B cell (primary cell): ENCODE measurements at regions not wholly inside any gene's neighbourhood (a gene's known extent, or its start where the extent isn't known, plus 50 kb on each side); places are given as distances from the start of the nearest gene placed in this dataset. TPM values are rescaled to one million over a fixed set of nuclear protein-coding genes. Genes with fewer than 3 reads are reported as not detected.

Experiments used
- ATAC-seq: fragments of 200-7000 bp; cut with Tn5 transposase; one replicate; pipeline ENCODE4 v1.10.0; 2021; ENCODE audit warnings: low read depth, mild to moderate bottlenecking, moderate number of reproducible peaks, moderate library complexity
- CTCF ChIA-PET: fragments of 350-600 bp; sonication (Branson Sonifier 250); formaldehyde crosslinking; loops from one replicate; lab custom pipeline; 2021; ENCODE audit warnings: antibody characterized with exemption, inconsistent platforms; lab: Charles Lee
- POLR2A ChIA-PET: fragments of 350-600 bp; sonication (Branson Sonifier 250); formaldehyde crosslinking; loops from one replicate; lab custom pipeline; 2021; ENCODE audit warnings: antibody characterized with exemption; lab: Charles Lee
- DNase-seq: peaks from one replicate; pipeline ENCODE4 v3.0.0; 2013
- H2AFZ ChIP-seq: 2 replicates; pipeline ENCODE4 v1.6.1; 2012; ENCODE audit warnings: mild to moderate bottlenecking, low read depth, low read length; ENCODE audit not compliant: insufficient read depth, poor library complexity, severe bottlenecking
- H3K27ac ChIP-seq, 2 donors: 1 replicate in 1 of 2; 2 replicates in 1 of 2; pipeline ENCODE4 v1.5.1; 2012 to 2013; ENCODE audit warnings: low read length in 2 of 2, mild to moderate bottlenecking in 2 of 2, moderate library complexity in 1 of 2
- H3K27me3 ChIP-seq, 4 experiments: fragments of 200-600 bp in 1 of 4; sonication (generic) in 1 of 4; replicated peaks in 1 of 4; 1 replicate in 2 of 4; 2 replicates in 2 of 4; pipeline versions ENCODE4 v1.6.1 to v1.7.0; 2013 to 2016; ENCODE audit warnings: low read length in 3 of 4, mild to moderate bottlenecking in 2 of 4, mixed read lengths in 1 of 4, moderate library complexity in 1 of 4; ENCODE audit not compliant: insufficient read depth in 4 of 4, control insufficient read depth in 3 of 4; ENCODE audit errors: control extremely low read depth in 1 of 4
- H3K36me3 ChIP-seq, 2 experiments: replicated peaks in 1 of 2; 1 replicate in 1 of 2; 2 replicates in 1 of 2; pipeline versions ENCODE4 v1.6.1 to v1.7.1; 2013; ENCODE audit warnings: low read length in 1 of 2; ENCODE audit not compliant: insufficient read depth in 2 of 2, control insufficient read depth in 1 of 2; ENCODE audit errors: control extremely low read depth in 1 of 2, extremely low read depth in 1 of 2
- H3K4me1 ChIP-seq, 2 donors: fragments of 200-600 bp in 1 of 2; sonication (generic) in 1 of 2; 1 replicate in 1 of 2; 2 replicates in 1 of 2; pipeline versions ENCODE4 v1.5.1 to v1.6.1; 2013 to 2017; ENCODE audit warnings: low read length in 2 of 2; ENCODE audit not compliant: control insufficient read depth in 2 of 2, insufficient read depth in 2 of 2
- H3K4me2 ChIP-seq: replicated peaks from 2 replicates; pipeline ENCODE3; 2012; ENCODE audit warnings: mild to moderate bottlenecking, low read depth, low read length; ENCODE audit not compliant: poor library complexity, severe bottlenecking
- H3K4me3 ChIP-seq, 5 experiments: fragments of 200-600 bp in 1 of 5; sonication (generic) in 1 of 5; 1 replicate in 3 of 5; 2 replicates in 2 of 5; pipeline versions ENCODE4 v1.5.1 to v1.7.0; 2011 to 2016; ENCODE audit warnings: low read length in 4 of 5, mild to moderate bottlenecking in 4 of 5, low read depth in 2 of 5, control low read depth in 1 of 5, moderate library complexity in 1 of 5; ENCODE audit not compliant: insufficient read depth in 1 of 5; ENCODE audit errors: control extremely low read depth in 1 of 5, extremely low read depth in 1 of 5
- H3K79me2 ChIP-seq: fragments of 200-600 bp; sonication (generic); one replicate; pipeline ENCODE4 v1.6.0; 2016; ENCODE audit warnings: low read length; ENCODE audit not compliant: control insufficient read depth, insufficient read depth
- H3K9ac ChIP-seq: fragments of 200-600 bp; sonication (generic); 2 replicates; pipeline ENCODE4 v1.6.1; 2017; ENCODE audit warnings: mild to moderate bottlenecking, low read length, moderate library complexity
- H3K9me3 ChIP-seq, 3 donors: one replicate each; pipeline versions ENCODE4 v1.6.1 to v1.7.1; 2013; ENCODE audit warnings: low read length in 2 of 3; ENCODE audit not compliant: control insufficient read depth in 2 of 3, insufficient read depth in 1 of 3; ENCODE audit errors: control extremely low read depth in 1 of 3
- H4K20me1 ChIP-seq: 2 replicates; pipeline ENCODE4 v1.6.0; 2012; ENCODE audit warnings: mild to moderate bottlenecking, low read length; ENCODE audit not compliant: insufficient read depth, control insufficient read depth, poor library complexity, severe bottlenecking
- H3K27ac Mint-ChIP-seq: one replicate; pipeline ENCODE4 v1.8.0; 2021; ENCODE audit warnings: mixed read lengths
- H3K27me3 Mint-ChIP-seq: one replicate; pipeline ENCODE4 v1.8.0; 2021; ENCODE audit warnings: mixed read lengths
- H3K4me1 Mint-ChIP-seq: one replicate; pipeline ENCODE4 v1.8.0; 2021; ENCODE audit warnings: mixed read lengths
- H3K4me3 Mint-ChIP-seq: one replicate; pipeline ENCODE4 v1.8.0; 2021; ENCODE audit warnings: mixed read lengths
- H3K9me3 Mint-ChIP-seq: one replicate; pipeline ENCODE4 v1.8.0; 2022; ENCODE audit warnings: mixed read lengths; ENCODE audit not compliant: insufficient read depth
- EZH2 ChIP-seq: IDR thresholded peaks from 2 replicates; pipeline ENCODE4 v1.6.1; 2012; ENCODE audit warnings: borderline replicate concordance, low read depth, mild to moderate bottlenecking, moderate library complexity, low read length; ENCODE audit not compliant: insufficient read depth, poor library complexity, severe bottlenecking
- WGBS: methylation state at CpG from one replicate; pipeline ENCODE4 v1.1.5; 2013; ENCODE audit warnings: missing lambda C conversion rate; ENCODE audit not compliant: insufficient coverage; 5-methylcytosine and 5-hydroxymethylcytosine counted together
- intact Hi-C: fragments of 100-400 bp; cut with micrococcal nuclease; formaldehyde crosslinking; loops from one replicate; pipeline ENCODE4 v1.10.0; 2022
- small RNA-seq: library from RNA; depleted of rRNA; stranded (forward); fragments of <200 nt; gene quantifications from one replicate; pipeline ENCODE3, GENCODE V24; 2012; ENCODE audit warnings: low replicate concordance, low read depth; ENCODE audit not compliant: insufficient read length
- TF ChIP-seq, protein P1 (sequence below): fragments of 200-600 bp; IDR thresholded peaks from one replicate; pipeline ENCODE4 v1.8.0; 2022; ENCODE audit warnings: antibody characterized with exemption, mild to moderate bottlenecking

DNA sequence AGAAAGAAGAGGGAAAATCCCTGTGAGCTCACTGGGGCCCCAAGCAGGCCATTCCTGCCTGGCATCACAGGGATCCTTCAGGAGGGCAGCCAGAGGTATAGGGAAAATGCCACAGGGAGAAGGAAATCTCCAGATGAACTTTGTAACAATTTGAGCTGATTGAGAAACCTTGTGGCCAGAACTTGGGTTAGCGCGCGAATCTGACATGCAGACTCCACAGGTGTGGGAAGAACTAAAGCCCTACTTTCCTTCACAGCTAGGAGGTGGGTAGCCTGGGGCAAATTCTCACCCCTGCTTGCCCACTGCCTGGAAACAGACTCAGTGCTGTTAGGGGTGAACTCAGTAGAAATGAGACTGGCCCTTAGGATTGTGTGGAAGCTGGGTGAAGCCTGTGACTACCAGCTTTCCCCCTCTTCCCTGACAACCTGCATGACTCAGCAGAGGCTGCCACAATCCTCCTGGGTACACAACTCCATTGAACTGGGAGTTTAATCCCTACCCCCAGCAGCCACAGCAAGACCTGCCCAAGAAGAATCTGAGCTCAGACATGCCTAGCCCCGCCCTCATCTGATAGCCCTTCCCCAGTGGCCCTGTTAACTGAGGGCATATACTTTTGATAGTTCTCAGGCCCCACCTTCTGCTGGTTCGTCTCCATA lies 57.2 kb upstream of the USP9Y start:
- H3K27me3 Mint-ChIP-seq = no peaks in the 10 kb centered on the region
- no peaks in the 10 kb centered on the region for H4K20me1 ChIP-seq
- no peak overlapping the region for H3K4me3 ChIP-seq
- DNase-seq = no peak
- no peak overlapping the region for H3K4me3 Mint-ChIP-seq
- H3K36me3 ChIP-seq = no peaks in the 10 kb centered on the region
- H3K4me2 ChIP-seq = no peak overlapping the region
- H3K27ac ChIP-seq = no peak overlapping the region
- no peak overlapping the region for H3K9ac ChIP-seq
- CTCF ChIA-PET = no interaction called here
- POLR2A ChIA-PET = no interaction called here
- no peaks in the 10 kb centered on the region for H3K4me1 Mint-ChIP-seq
- H3K4me1 ChIP-seq = no peaks in the 10 kb centered on the region
- no peaks in the 10 kb centered on the region for H3K79me2 ChIP-seq
- H3K9me3 ChIP-seq = peaks cover 0 to 3% (median 0%) of the 10 kb centered on the region in 3 donors
- intact Hi-C loops = no loop called here
- TF ChIP-seq, protein P1, sequence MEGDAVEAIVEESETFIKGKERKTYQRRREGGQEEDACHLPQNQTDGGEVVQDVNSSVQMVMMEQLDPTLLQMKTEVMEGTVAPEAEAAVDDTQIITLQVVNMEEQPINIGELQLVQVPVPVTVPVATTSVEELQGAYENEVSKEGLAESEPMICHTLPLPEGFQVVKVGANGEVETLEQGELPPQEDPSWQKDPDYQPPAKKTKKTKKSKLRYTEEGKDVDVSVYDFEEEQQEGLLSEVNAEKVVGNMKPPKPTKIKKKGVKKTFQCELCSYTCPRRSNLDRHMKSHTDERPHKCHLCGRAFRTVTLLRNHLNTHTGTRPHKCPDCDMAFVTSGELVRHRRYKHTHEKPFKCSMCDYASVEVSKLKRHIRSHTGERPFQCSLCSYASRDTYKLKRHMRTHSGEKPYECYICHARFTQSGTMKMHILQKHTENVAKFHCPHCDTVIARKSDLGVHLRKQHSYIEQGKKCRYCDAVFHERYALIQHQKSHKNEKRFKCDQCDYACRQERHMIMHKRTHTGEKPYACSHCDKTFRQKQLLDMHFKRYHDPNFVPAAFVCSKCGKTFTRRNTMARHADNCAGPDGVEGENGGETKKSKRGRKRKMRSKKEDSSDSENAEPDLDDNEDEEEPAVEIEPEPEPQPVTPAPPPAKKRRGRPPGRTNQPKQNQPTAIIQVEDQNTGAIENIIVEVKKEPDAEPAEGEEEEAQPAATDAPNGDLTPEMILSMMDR = no peak
- TF ChIP-seq EZH2 = no peak
- no peaks in the 10 kb centered on the region for H3K27me3 ChIP-seq
- ATAC-seq = no peak
- no peak overlapping the region for H3K27ac Mint-ChIP-seq
- peaks cover 6% of the 10 kb centered on the region for H3K9me3 Mint-ChIP-seq
- WGBS = 83% methylated on average over 1 of the region's 5 CpGs
- H2AFZ ChIP-seq = no peak overlapping the region

DNA sequence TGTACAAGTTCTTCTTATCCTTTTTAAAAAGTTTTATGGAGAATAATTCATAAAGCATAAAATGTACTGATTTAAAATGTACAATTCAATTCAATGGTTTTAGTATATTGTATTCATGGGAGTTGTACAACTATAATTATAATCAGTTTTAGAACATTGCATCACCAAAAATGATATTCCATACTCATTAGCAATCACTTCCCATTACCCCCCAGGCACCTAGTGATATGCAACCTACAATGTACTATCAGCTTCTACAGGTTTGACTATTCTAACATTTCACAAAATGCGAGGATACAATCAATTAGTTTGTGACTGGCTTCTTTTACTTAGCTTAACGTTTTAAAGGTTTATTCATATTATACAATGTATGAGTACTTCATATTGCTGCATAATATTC lies 49.9 kb upstream of the USP9Y start:
- no peak overlapping the region for H2AFZ ChIP-seq
- ATAC-seq = no peak
- H4K20me1 ChIP-seq = no peaks in the 10 kb centered on the region
- Mint-ChIP-seq H3K9me3 (peaks cover 6% of the 10 kb centered on the region), H3K27me3 (no peaks in the 10 kb centered on the region), H3K4me1 (no peaks in the 10 kb centered on the region), H3K27ac (no peak overlapping the region), H3K4me3 (no peak overlapping the region)
- TF ChIP-seq, protein P1 = no peak
- TF ChIP-seq EZH2 = no peak
- ChIA-PET CTCF (no interaction called here), POLR2A (no interaction called here)
- DNase-seq = no peak
- no peaks in the 10 kb centered on the region for H3K9me3 ChIP-seq
- no CpG with 5 or more reads among the region's 2 CpGs for WGBS
- H3K27ac ChIP-seq = no peak overlapping the region
- intact Hi-C loops = no loop called here
- no peak overlapping the region for H3K9ac ChIP-seq
- no peaks in the 10 kb centered on the region for H3K4me1 ChIP-seq
- no peaks in the 10 kb centered on the region for H3K27me3 ChIP-seq
- H3K36me3 ChIP-seq = no peaks in the 10 kb centered on the region
- H3K4me3 ChIP-seq = no peak overlapping the region
- H3K4me2 ChIP-seq = no peak overlapping the region
- H3K79me2 ChIP-seq = no peaks in the 10 kb centered on the region

Small RNAs in the stretch of these regions (small RNA-seq; reads per million reads assigned to genes)
- not detected for gene RN7SL702P
